Liver (tissue), 8 donors: ENCODE measurements at regions not wholly inside any gene's neighbourhood (a gene's known extent, or its start where the extent isn't known, plus 50 kb on each side); places are given as distances from the start of the nearest gene placed in this dataset.

ENCODE experiments used
- DNase-seq: peaks from one replicate; pipeline ENCODE4 v3.0.0-alpha.2; 2017; ENCODE audit warnings: low spot score
- H3K27ac ChIP-seq, 2 donors: one replicate each; pipeline ENCODE4 v1.7.0; 2013; ENCODE audit warnings: inconsistent platforms in 2 of 2, low read length in 2 of 2, control low read depth in 1 of 2, low read depth in 1 of 2, mild to moderate bottlenecking in 1 of 2
- H3K27me3 ChIP-seq, 4 donors: one replicate each; pipeline versions ENCODE4 v1.6.1 to v1.7.0; 2013; ENCODE audit warnings: low read length in 3 of 4, inconsistent platforms in 1 of 4, mild to moderate bottlenecking in 1 of 4, moderate library complexity in 1 of 4; ENCODE audit not compliant: control insufficient read depth in 4 of 4, insufficient read depth in 4 of 4
- H3K36me3 ChIP-seq, 4 donors: one replicate each; pipeline versions ENCODE4 v1.6.1 to v1.7.0; 2013; ENCODE audit warnings: low read length in 3 of 4, mild to moderate bottlenecking in 3 of 4, low read depth in 1 of 4, moderate library complexity in 1 of 4; ENCODE audit not compliant: control insufficient read depth in 4 of 4, insufficient read depth in 3 of 4
- H3K4me1 ChIP-seq, 4 donors: one replicate each; pipeline versions ENCODE4 v1.6.1 to v1.7.0; 2013; ENCODE audit warnings: low read length in 3 of 4, mild to moderate bottlenecking in 3 of 4, moderate library complexity in 1 of 4; ENCODE audit not compliant: control insufficient read depth in 4 of 4, insufficient read depth in 4 of 4
- H3K4me3 ChIP-seq, 3 donors: one replicate each; pipeline versions ENCODE4 v1.6.1 to v1.7.0; 2013; ENCODE audit warnings: low read length in 3 of 3, control low read depth in 1 of 3, low read depth in 1 of 3, mild to moderate bottlenecking in 1 of 3
- H3K9ac ChIP-seq, 2 donors: one replicate each; pipeline ENCODE4 v1.7.0; 2013; ENCODE audit warnings: low read length in 2 of 2, mild to moderate bottlenecking in 2 of 2, moderate library complexity in 2 of 2, control low read depth in 1 of 2, low read depth in 1 of 2
- H3K9me3 ChIP-seq, 4 donors: one replicate each; pipeline versions ENCODE4 v1.6.1 to v1.7.0; 2013; ENCODE audit warnings: low read length in 3 of 4; ENCODE audit not compliant: control insufficient read depth in 4 of 4
- ATF3 ChIP-seq: IDR thresholded peaks from 2 replicates; pipeline ENCODE4 v1.6.1; 2016; ENCODE audit warnings: antibody characterized with exemption
- CTCF ChIP-seq: fragments of 150-350 bp; IDR thresholded peaks from 2 replicates; pipeline ENCODE4 v1.5.1; 2017; ENCODE audit warnings: improper control_type of control experiment, low read depth, low read length; ENCODE audit not compliant: missing input control
- EGR1 ChIP-seq, 2 donors: IDR thresholded peaks; 2 replicates each; pipeline ENCODE4 v1.6.1; 2016 to 2018; ENCODE audit warnings: antibody characterized with exemption in 2 of 2, low read depth in 2 of 2
- FOXA1 ChIP-seq: IDR thresholded peaks from 2 replicates; pipeline ENCODE4 v1.6.1; 2016; ENCODE audit warnings: antibody characterized with exemption
- GABPA ChIP-seq, 2 donors: IDR thresholded peaks in 1 of 2; conservative IDR thresholded peaks in 1 of 2; 2 replicates each; pipeline ENCODE4 v1.6.1; 2016; ENCODE audit warnings: antibody characterized with exemption in 2 of 2, mild to moderate bottlenecking in 1 of 2, moderate library complexity in 1 of 2
- HNF4A ChIP-seq, 2 donors: conservative IDR thresholded peaks; 2 replicates each; pipeline ENCODE4 v1.6.1; 2016; ENCODE audit warnings: antibody characterized with exemption in 2 of 2, mild to moderate bottlenecking in 2 of 2
- HNF4G ChIP-seq: IDR thresholded peaks from 2 replicates; pipeline ENCODE4 v1.6.1; 2016; ENCODE audit warnings: antibody characterized with exemption
- JUND ChIP-seq, 2 donors: IDR thresholded peaks; 2 replicates each; pipeline ENCODE4 v1.6.1; 2016; ENCODE audit warnings: antibody characterized with exemption in 2 of 2
- MAX ChIP-seq: IDR thresholded peaks from 2 replicates; pipeline ENCODE4 v1.6.1; 2016; ENCODE audit warnings: antibody characterized with exemption
- NR2F2 ChIP-seq: IDR thresholded peaks from 2 replicates; pipeline ENCODE4 v1.6.1; 2016; ENCODE audit warnings: antibody characterized with exemption
- RAD21 ChIP-seq, 2 donors: IDR thresholded peaks; 2 replicates each; pipeline ENCODE4 v1.6.1; 2016; ENCODE audit warnings: antibody characterized with exemption in 2 of 2, mild to moderate bottlenecking in 2 of 2
- REST ChIP-seq: IDR thresholded peaks from 2 replicates; pipeline ENCODE4 v1.6.1; 2016; ENCODE audit warnings: antibody characterized with exemption, mild to moderate bottlenecking
- RXRA ChIP-seq, 2 donors: IDR thresholded peaks; 2 replicates each; pipeline ENCODE4 v1.6.1; 2017 to 2018; ENCODE audit warnings: antibody characterized with exemption in 2 of 2, mild to moderate bottlenecking in 1 of 2
- SP1 ChIP-seq: IDR thresholded peaks from 2 replicates; pipeline ENCODE4 v1.6.1; 2018; ENCODE audit warnings: antibody characterized with exemption, mild to moderate bottlenecking
- TAF1 ChIP-seq: conservative IDR thresholded peaks from 2 replicates; pipeline ENCODE4 v1.6.1; 2016; ENCODE audit warnings: antibody characterized with exemption, mild to moderate bottlenecking
- YY1 ChIP-seq: IDR thresholded peaks from 2 replicates; pipeline ENCODE4 v1.6.1; 2016; ENCODE audit warnings: antibody characterized with exemption, mild to moderate bottlenecking
- ZBTB33 ChIP-seq: IDR thresholded peaks from 2 replicates; pipeline ENCODE4 v1.6.1; 2016; ENCODE audit warnings: antibody characterized with exemption
- WGBS: extraction: QIAGEN DNeasy Blood & Tissue Kit; methylation state at CpG from one replicate; pipeline ENCODE4 v1.1.7; 2013; 5-methylcytosine and 5-hydroxymethylcytosine counted together
- donor health status: healthy.
- donor health status: healthy.
- donor health status: healthy.
- donor health status: healthy.
- donor health status: healthy.

GRCh38 chr12:59179231-59179630 is 258.9 kb upstream of the LRIG3 start:
- 62% methylated on average over 1 of the region's 1 CpG for WGBS
- no peaks in the 10 kb centered on the region for H3K27me3 ChIP-seq
- TF ChIP-seq CTCF (no peak), YY1 (no peak), RAD21 (IDR thresholded peaks at IDR 0.05) (no peak), MAX (no peak), JUND (IDR thresholded peaks at IDR 0.05) (no peak), ATF3 (no peak), RXRA (IDR thresholded peaks at IDR 0.05) (no peak), HNF4A (conservative IDR thresholded peaks at IDR 0.05) (no peak), SP1 (no peak)
- no peak overlapping the region for H3K27ac ChIP-seq
- H3K36me3 ChIP-seq = no peaks in the 10 kb centered on the region
- no peak for DNase-seq
- no peaks in the 10 kb centered on the region for H3K4me1 ChIP-seq
- H3K9me3 ChIP-seq = no peaks in the 10 kb centered on the region
- no peak overlapping the region for H3K9ac ChIP-seq
- H3K4me3 ChIP-seq = no peak overlapping the region

GRCh38 chr12:59173695-59174094 is 253.4 kb upstream of the LRIG3 start:
- WGBS = 84% methylated on average over 4 of the region's 4 CpGs
- no peak for DNase-seq
- no peak overlapping the region for H3K4me3 ChIP-seq
- H3K4me1 ChIP-seq = no peaks in the 10 kb centered on the region
- H3K36me3 ChIP-seq = no peaks in the 10 kb centered on the region
- H3K27ac ChIP-seq = no peak overlapping the region
- no peaks in the 10 kb centered on the region for H3K9me3 ChIP-seq
- no peaks in the 10 kb centered on the region for H3K27me3 ChIP-seq
- no peak for TF ChIP-seq HNF4A (conservative IDR thresholded peaks at IDR 0.05)
- TF ChIP-seq GABPA (IDR thresholded peaks at IDR 0.05 in 1 of 2, conservative IDR thresholded peaks at IDR 0.05 in 1 of 2) = no peak
- TF ChIP-seq MAX = no peak
- no peak for TF ChIP-seq NR2F2
- TF ChIP-seq HNF4G = no peak
- no peak for TF ChIP-seq CTCF
- TF ChIP-seq JUND (IDR thresholded peaks at IDR 0.05) = no peak
- TF ChIP-seq RXRA (IDR thresholded peaks at IDR 0.05) = no peak
- no peak for TF ChIP-seq ATF3
- TF ChIP-seq REST = no peak
- no peak for TF ChIP-seq FOXA1
- TF ChIP-seq TAF1 = no peak
- no peak for TF ChIP-seq EGR1 (IDR thresholded peaks at IDR 0.05; ENCODE audit: low read depth in 2 of 2)
- TF ChIP-seq RAD21 (IDR thresholded peaks at IDR 0.05) = no peak
- no peak for TF ChIP-seq ZBTB33
- no peak overlapping the region for H3K9ac ChIP-seq
